GM06990 (cell line): ENCODE measurements at regions not wholly inside any gene's neighbourhood (a gene's known extent, or its start where the extent isn't known, plus 50 kb on each side); places are given as distances from the start of the nearest gene placed in this dataset.
"Not testable (repeated sequence)": the region's sequence is repeated elsewhere in the genome, so short reads cannot be mapped to it uniquely, and the experiment has no call there.

Experiments used
- DNase-seq: peaks from one replicate; pipeline ENCODE4 v3.0.0-alpha.2; 2011; ENCODE audit not compliant: insufficient read length; ENCODE audit errors: extremely low read depth
- H3K27me3 ChIP-seq: replicated peaks from 2 replicates; pipeline ENCODE4 v1.6.0; 2011; ENCODE audit warnings: low read length; ENCODE audit not compliant: control insufficient read depth, insufficient read depth
- H3K36me3 ChIP-seq: 2 replicates; pipeline ENCODE4 v1.5.1; 2011; ENCODE audit warnings: low read length; ENCODE audit not compliant: control insufficient read depth, insufficient read depth
- H3K4me3 ChIP-seq: replicated peaks from 2 replicates; pipeline ENCODE4 v1.5.1; 2011; ENCODE audit warnings: low read depth, mild to moderate bottlenecking, control low read depth, low read length
- CTCF ChIP-seq: IDR thresholded peaks from 2 replicates; pipeline ENCODE4 v1.5.1; 2011; ENCODE audit warnings: low read length, control low read depth, mild to moderate bottlenecking, inconsistent platforms; ENCODE audit not compliant: insufficient read depth, poor library complexity, severe bottlenecking

- H3K36me3 ChIP-seq, H3K4me3 ChIP-seq, DNase-seq, H3K27me3 ChIP-seq: not testable (repeated sequence)
Measured at GRCh38 chr7:56348311-56348710, 232.1 kb upstream of the NUPR2 start.

GRCh38 chr7:56328327-56328726 lies 212.1 kb upstream of the NUPR2 start:
- H3K4me3 ChIP-seq, H3K27me3 ChIP-seq, H3K36me3 ChIP-seq, DNase-seq: not testable (repeated sequence)

GRCh38 chr7:56290548-56290947 lies 174.3 kb upstream of the NUPR2 start:
- Histone ChIP-seq H3K4me3 (no peak overlapping the region), H3K27me3 (no peaks in the 10 kb centered on the region), H3K36me3 (no peaks in the 10 kb centered on the region)
- TF ChIP-seq CTCF = no peak
- DNase-seq = no peak

- Histone ChIP-seq H3K36me3 (no peaks in the 10 kb centered on the region), H3K27me3 (no peaks in the 10 kb centered on the region), H3K4me3 (no peak overlapping the region)
- DNase-seq = no peak
- TF ChIP-seq CTCF = no peak
Measured at GRCh38 chr7:56287429-56288138, 171.4 kb upstream of the NUPR2 start.

GRCh38 chr7:56256108-56256507 lies 139.9 kb upstream of the NUPR2 start:
- no peak for DNase-seq

GRCh38 chr7:56250135-56250534 lies 133.9 kb upstream of the NUPR2 start:
- H3K4me3 ChIP-seq = no peak overlapping the region
- no peak for DNase-seq

More at GRCh38 chr7:56256108-56256507, 139.9 kb upstream of the NUPR2 start:
- no peaks in the 10 kb centered on the region for H3K36me3 ChIP-seq
- no peak overlapping the region for H3K4me3 ChIP-seq
- no peak for TF ChIP-seq CTCF
- no peaks in the 10 kb centered on the region for H3K27me3 ChIP-seq

More at GRCh38 chr7:56250135-56250534, 133.9 kb upstream of the NUPR2 start:
- no peaks in the 10 kb centered on the region for H3K27me3 ChIP-seq
- no peak for TF ChIP-seq CTCF
- no peaks in the 10 kb centered on the region for H3K36me3 ChIP-seq
